G401 (cell line): ENCODE measurements at regions not wholly inside any gene's neighbourhood (a gene's known extent, or its start where the extent isn't known, plus 50 kb on each side); places are given as distances from the start of the nearest gene placed in this dataset.
"Not testable (repeated sequence)": the region's sequence is repeated elsewhere in the genome, so short reads cannot be mapped to it uniquely, and the experiment has no call there.

Experiments used
- DNase-seq: peaks from one replicate; pipeline ENCODE4 v3.0.0-alpha.2; 2015; ENCODE audit warnings: low spot score
- in situ Hi-C: cut with HindIII; loops from 2 replicates; pipeline ENCODE4 v1.10.0; 2016; ENCODE audit warnings: low sequenced_read_pairs, mixed read lengths

GRCh38 chr12:43198608-43199007 lies 353.4 kb downstream of the ADAMTS20 start:
- in situ Hi-C loops: no loop called here
- no peak for DNase-seq

- in situ Hi-C loops: no loop called here
- no peak for DNase-seq
Measured at GRCh38 chr12:43196268-43196907, 355.6 kb downstream of the ADAMTS20 start.

- in situ Hi-C loops: not testable (repeated sequence)
Measured at GRCh38 chr12:43193096-43193495, 358.9 kb downstream of the ADAMTS20 start.

GRCh38 chr12:43192442-43192841 lies 359.6 kb downstream of the ADAMTS20 start:
- in situ Hi-C loops, DNase-seq: not testable (repeated sequence)

More at GRCh38 chr12:43193096-43193495, 358.9 kb downstream of the ADAMTS20 start:
- DNase-seq: not testable (repeated sequence)

- in situ Hi-C loops: no loop called here
- DNase-seq: no peak
Measured at GRCh38 chr12:43180242-43180641, 371.8 kb downstream of the ADAMTS20 start.

GRCh38 chr12:43179486-43179885 lies 372.5 kb downstream of the ADAMTS20 start:
- no peak for DNase-seq
- in situ Hi-C loops: no loop called here

GRCh38 chr12:43177276-43177675 lies 374.7 kb downstream of the ADAMTS20 start:
- no peak for DNase-seq
- in situ Hi-C loops: no loop called here

- in situ Hi-C loops: no loop called here
- no peak for DNase-seq
Measured at GRCh38 chr12:43169115-43169681, 382.8 kb downstream of the ADAMTS20 start.

- in situ Hi-C loops: no loop called here
- no peak for DNase-seq
Measured at GRCh38 chr12:43167691-43168090, 384.3 kb downstream of the ADAMTS20 start.

- in situ Hi-C loops: no loop called here
- no peak for DNase-seq
Measured at GRCh38 chr12:43165351-43165750, 386.7 kb downstream of the ADAMTS20 start.

- in situ Hi-C loops: no loop called here
- no peak for DNase-seq
Measured at GRCh38 chr12:43162138-43162537, 389.9 kb downstream of the ADAMTS20 start.

GRCh38 chr12:43159506-43159905 lies 392.5 kb downstream of the ADAMTS20 start:
- in situ Hi-C loops: no loop called here

GRCh38 chr12:43158126-43158525 lies 393.9 kb downstream of the ADAMTS20 start:
- DNase-seq: no peak
- in situ Hi-C loops: no loop called here

More at GRCh38 chr12:43159506-43159905, 392.5 kb downstream of the ADAMTS20 start:
- no peak for DNase-seq

- DNase-seq: no peak
- in situ Hi-C loops: no loop called here
Measured at GRCh38 chr12:43155376-43155775, 396.6 kb downstream of the ADAMTS20 start.

GRCh38 chr12:43154498-43155045 lies 397.4 kb downstream of the ADAMTS20 start:
- no peak for DNase-seq
- in situ Hi-C loops: no loop called here

- in situ Hi-C loops: no loop called here
- DNase-seq: no peak
Measured at GRCh38 chr12:43151441-43151981, 400.5 kb downstream of the ADAMTS20 start.

- no peak for DNase-seq
- in situ Hi-C loops: no loop called here
Measured at GRCh38 chr12:43148691-43149090, 403.3 kb downstream of the ADAMTS20 start.

- in situ Hi-C loops: no loop called here
Measured at GRCh38 chr12:43147878-43148277, 404.1 kb downstream of the ADAMTS20 start.

GRCh38 chr12:43145481-43145880 lies 406.5 kb downstream of the ADAMTS20 start:
- in situ Hi-C loops: no loop called here
- no peak for DNase-seq

More at GRCh38 chr12:43147878-43148277, 404.1 kb downstream of the ADAMTS20 start:
- DNase-seq: no peak

GRCh38 chr12:43143278-43143677 lies 408.7 kb downstream of the ADAMTS20 start:
- no peak for DNase-seq
- in situ Hi-C loops: no loop called here
